SK-N-MC (cell line): ENCODE measurements at regions not wholly inside any gene's neighbourhood (a gene's known extent, or its start where the extent isn't known, plus 50 kb on each side); places are given as distances from the start of the nearest gene placed in this dataset.

ENCODE experiments used
- EZH2 ChIP-seq: fragments of 200-600 bp; sonication (generic); IDR thresholded peaks from one replicate; pipeline ENCODE4 v1.6.1; 2017; ENCODE audit warnings: antibody characterized with exemption
- FOXP2 ChIP-seq: optimal IDR thresholded peaks from 2 replicates; pipeline ENCODE3; 2011; ENCODE audit warnings: mild to moderate bottlenecking, moderate library complexity; ENCODE audit not compliant: insufficient read depth; ENCODE audit errors: extremely low read length, control extremely low read depth
- POLR2AphosphoS5 ChIP-seq: IDR thresholded peaks from 2 replicates; pipeline ENCODE4 v1.6.1; 2012; ENCODE audit warnings: mild to moderate bottlenecking, low read depth, low read length, borderline replicate concordance

GRCh38 chr3:27049792-27050191 is 319.4 kb downstream of the NEK10 start:
- TF ChIP-seq EZH2 (no peak), POLR2AphosphoS5 (no peak), FOXP2 (no peak)
